ENCODE measurements at regions not wholly inside any gene's neighbourhood (a gene's known extent, or its start where the extent isn't known, plus 50 kb on each side); places are given as distances from the start of the nearest gene placed in this dataset.
A peak's percentile ranks its signal among the peaks of the same experiment; 100 is the strongest.

DNA sequence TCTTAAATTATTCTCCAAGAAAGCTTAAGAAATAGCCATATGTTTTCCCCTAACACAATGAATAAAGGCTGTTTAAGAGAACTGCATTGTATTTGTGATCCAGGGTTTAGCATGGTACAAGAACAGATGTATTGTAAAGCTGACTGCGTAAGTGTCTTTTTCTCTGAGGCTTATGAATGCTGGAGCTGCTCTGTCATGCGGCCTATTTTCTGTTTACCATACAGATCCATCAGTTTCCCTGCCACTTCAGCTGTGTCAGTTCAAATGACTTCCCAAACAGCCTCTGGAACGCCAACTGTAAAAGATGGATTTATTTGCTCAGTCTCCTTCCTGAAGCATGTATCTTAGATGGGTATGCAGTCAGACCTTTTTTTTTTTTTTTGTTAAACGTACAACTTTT, 419.3 kb upstream of the HS3ST5 start:
- no peak overlapping the region for H3K9ac ChIP-seq (ENCODE audit: low read length)
- H3K4me3 ChIP-seq (ENCODE audit: low read length): no peak overlapping the region
- no peaks in the 10 kb centered on the region for H3K36me3 ChIP-seq (replicated peaks; ENCODE audit: insufficient read depth, low read length)
- H3K27me3 ChIP-seq (replicated peaks; ENCODE audit: insufficient read depth, low read length): no peaks in the 10 kb centered on the region
- TF ChIP-seq EZH2phosphoT487 (IDR thresholded peaks at IDR 0.05; ENCODE audit: low read length) (no peak), CTCF (IDR thresholded peaks at IDR 0.05; ENCODE audit: low read length) (no peak), EZH2 (optimal IDR thresholded peaks at IDR 0.05; ENCODE audit: low read depth, low read length) (no peak)
- H4K20me1 ChIP-seq (ENCODE audit: insufficient read depth, low read length): no peaks in the 10 kb centered on the region
- no peaks in the 10 kb centered on the region for H3K9me2 ChIP-seq (replicated peaks; ENCODE audit: insufficient read depth, low read length)
- no peak overlapping the region for H3K4me2 ChIP-seq (ENCODE audit: low read depth, low read length)
- no peak overlapping the region for H2AFZ ChIP-seq (ENCODE audit: low read length)
- no peaks in the 10 kb centered on the region for H3K79me2 ChIP-seq (ENCODE audit: low read length)
- no peak overlapping the region for H3K27ac ChIP-seq (ENCODE audit: low read length)
- DNase-seq: no peak
- no peaks in the 10 kb centered on the region for H3K9me3 ChIP-seq (replicated peaks; ENCODE audit: insufficient read depth, low read length)
- no peaks in the 10 kb centered on the region for H3K4me1 ChIP-seq (ENCODE audit: low read length)
- H3F3A ChIP-seq (ENCODE audit: insufficient read depth, low read length): no peaks in the 10 kb centered on the region

GRCh38 chr6:114747995-114748625, 405.3 kb upstream of the HS3ST5 start:
- no peak overlapping the region for H3K4me3 ChIP-seq (ENCODE audit: low read length)
- H3K79me2 ChIP-seq (ENCODE audit: low read length): no peaks in the 10 kb centered on the region
- H2AFZ ChIP-seq (ENCODE audit: low read length): 0 out of 2 replicates have a peak overlapping the region, but pooled peaks have one; percentile 17
- H3K4me1 ChIP-seq (ENCODE audit: low read length): no peaks in the 10 kb centered on the region
- TF ChIP-seq EZH2 (optimal IDR thresholded peaks at IDR 0.05; ENCODE audit: low read depth, low read length): no peak
- TF ChIP-seq CTCF (IDR thresholded peaks at IDR 0.05; ENCODE audit: low read length): peak; percentile 75
- H3K9me2 ChIP-seq (replicated peaks; ENCODE audit: insufficient read depth, low read length): no peaks in the 10 kb centered on the region
- H3K27me3 ChIP-seq (replicated peaks; ENCODE audit: insufficient read depth, low read length): no peaks in the 10 kb centered on the region
- no peaks in the 10 kb centered on the region for H3K36me3 ChIP-seq (replicated peaks; ENCODE audit: insufficient read depth, low read length)
- peak; percentile 48 for DNase-seq
- H3K4me2 ChIP-seq (ENCODE audit: low read depth, low read length): no peak overlapping the region
- no peak overlapping the region for H3K27ac ChIP-seq (ENCODE audit: low read length)
- H3F3A ChIP-seq (ENCODE audit: insufficient read depth, low read length): no peaks in the 10 kb centered on the region
- no peaks in the 10 kb centered on the region for H3K9me3 ChIP-seq (replicated peaks; ENCODE audit: insufficient read depth, low read length)
- H3K9ac ChIP-seq (ENCODE audit: low read length): no peak overlapping the region
- H4K20me1 ChIP-seq (ENCODE audit: insufficient read depth, low read length): no peaks in the 10 kb centered on the region

DNA sequence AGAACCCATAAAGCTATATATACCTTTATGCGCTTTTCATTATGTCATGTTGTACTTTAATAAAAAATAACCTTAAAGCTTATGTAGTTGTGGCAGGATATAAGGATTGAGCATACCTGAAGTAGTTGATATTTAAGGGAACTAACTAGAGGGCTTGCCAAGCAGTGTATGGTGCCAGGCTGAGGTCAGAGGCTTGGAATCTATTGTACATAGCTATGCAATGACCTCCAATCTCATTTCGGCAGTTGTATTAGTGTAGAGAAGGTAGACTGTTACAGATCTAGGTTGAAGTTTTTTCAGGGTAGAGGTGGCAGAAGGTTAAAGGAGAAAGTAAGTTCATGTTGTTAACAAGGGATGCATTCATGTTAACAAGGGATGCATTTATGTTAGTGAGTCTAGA, 397.7 kb upstream of the HS3ST5 start:
- H3K36me3 ChIP-seq (replicated peaks; ENCODE audit: insufficient read depth, low read length): no peaks in the 10 kb centered on the region

More for the DNA sequence above, 397.7 kb upstream of the HS3ST5 start:
- no peaks in the 10 kb centered on the region for H3K27me3 ChIP-seq (replicated peaks; ENCODE audit: insufficient read depth, low read length)
- TF ChIP-seq EZH2 (optimal IDR thresholded peaks at IDR 0.05; ENCODE audit: low read depth, low read length) (no peak), CTCF (IDR thresholded peaks at IDR 0.05; ENCODE audit: low read length) (no peak), EZH2phosphoT487 (IDR thresholded peaks at IDR 0.05; ENCODE audit: low read length) (no peak)
- no peak overlapping the region for H2AFZ ChIP-seq (ENCODE audit: low read length)
- H3K4me3 ChIP-seq (ENCODE audit: low read length): no peak overlapping the region
- no peaks in the 10 kb centered on the region for H3K4me1 ChIP-seq (ENCODE audit: low read length)
- no peaks in the 10 kb centered on the region for H3K9me3 ChIP-seq (replicated peaks; ENCODE audit: insufficient read depth, low read length)
- H4K20me1 ChIP-seq (ENCODE audit: insufficient read depth, low read length): no peaks in the 10 kb centered on the region
- H3K9me2 ChIP-seq (replicated peaks; ENCODE audit: insufficient read depth, low read length): no peaks in the 10 kb centered on the region
- no peaks in the 10 kb centered on the region for H3K79me2 ChIP-seq (ENCODE audit: low read length)
- H3K27ac ChIP-seq (ENCODE audit: low read length): no peak overlapping the region
- H3K9ac ChIP-seq (ENCODE audit: low read length): no peak overlapping the region
- no peak for DNase-seq
- no peaks in the 10 kb centered on the region for H3F3A ChIP-seq (ENCODE audit: insufficient read depth, low read length)
- H3K4me2 ChIP-seq (ENCODE audit: low read depth, low read length): no peak overlapping the region
